ENCODE measurements at regions not wholly inside any gene's neighbourhood (a gene's known extent, or its start where the extent isn't known, plus 50 kb on each side); places are given as distances from the start of the nearest gene placed in this dataset.
"Not testable (repeated sequence)": the region's sequence is repeated elsewhere in the genome, so short reads cannot be mapped to it uniquely, and the experiment has no call there.

DNA sequence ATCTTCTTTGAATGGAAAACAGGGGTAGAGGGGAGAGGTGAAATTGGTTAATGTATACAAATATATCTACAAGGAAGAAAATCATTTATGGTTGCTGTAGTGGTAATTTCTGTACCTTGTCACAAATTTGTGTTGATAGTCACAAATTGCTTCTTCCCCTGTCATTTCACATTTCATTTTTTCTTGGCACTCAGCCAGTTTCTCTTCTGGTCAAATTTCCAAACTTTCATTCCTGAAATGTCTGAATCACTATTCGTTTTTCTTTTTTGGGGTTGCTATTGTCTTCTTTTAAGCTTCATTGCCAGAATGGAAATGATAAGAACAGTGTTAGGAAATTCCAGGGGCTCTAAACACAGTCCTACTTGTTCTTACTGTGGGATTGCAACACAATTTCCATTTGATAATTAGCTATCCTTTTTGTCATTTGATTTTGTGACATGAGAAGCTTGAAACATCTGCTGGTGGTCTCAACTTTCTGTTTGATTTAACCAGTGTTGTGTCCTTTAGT is 136.0 kb upstream of the GCFC2 start (continued):
- TF ChIP-seq, protein P1, sequence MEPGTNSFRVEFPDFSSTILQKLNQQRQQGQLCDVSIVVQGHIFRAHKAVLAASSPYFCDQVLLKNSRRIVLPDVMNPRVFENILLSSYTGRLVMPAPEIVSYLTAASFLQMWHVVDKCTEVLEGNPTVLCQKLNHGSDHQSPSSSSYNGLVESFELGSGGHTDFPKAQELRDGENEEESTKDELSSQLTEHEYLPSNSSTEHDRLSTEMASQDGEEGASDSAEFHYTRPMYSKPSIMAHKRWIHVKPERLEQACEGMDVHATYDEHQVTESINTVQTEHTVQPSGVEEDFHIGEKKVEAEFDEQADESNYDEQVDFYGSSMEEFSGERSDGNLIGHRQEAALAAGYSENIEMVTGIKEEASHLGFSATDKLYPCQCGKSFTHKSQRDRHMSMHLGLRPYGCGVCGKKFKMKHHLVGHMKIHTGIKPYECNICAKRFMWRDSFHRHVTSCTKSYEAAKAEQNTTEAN (CRISPR knock-in tag; IDR thresholded peaks at IDR 0.05), result no peak

DNA sequence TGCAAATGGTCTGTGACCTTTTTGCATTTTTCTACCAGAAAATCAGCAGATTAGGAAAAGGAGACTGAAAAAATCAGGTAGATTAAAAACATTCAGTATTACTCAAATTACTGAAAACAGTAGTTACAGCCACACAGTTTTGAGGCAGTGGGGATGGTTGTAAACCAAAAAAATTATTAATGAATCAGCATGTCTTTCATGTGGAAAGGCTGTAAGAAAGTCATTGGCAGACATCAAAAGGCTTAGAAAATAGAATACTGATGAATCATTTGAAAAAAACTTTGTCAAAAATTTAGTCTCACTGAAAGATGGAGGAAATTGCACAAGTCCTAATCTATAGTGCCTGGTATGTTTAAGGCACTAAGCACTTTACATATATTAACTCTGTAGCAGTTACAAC is 133.9 kb upstream of the GCFC2 start:
- H3K27me3 Mint-ChIP-seq (ENCODE audit: low read depth), result no peaks in the 10 kb centered on the region
- H3K36me3 Mint-ChIP-seq, result no peaks in the 10 kb centered on the region
- H3K9me3 Mint-ChIP-seq, result peaks cover 2% of the 10 kb centered on the region
- POLR2A ChIA-PET, result no interaction called here
- TF ChIP-seq, protein P2, sequence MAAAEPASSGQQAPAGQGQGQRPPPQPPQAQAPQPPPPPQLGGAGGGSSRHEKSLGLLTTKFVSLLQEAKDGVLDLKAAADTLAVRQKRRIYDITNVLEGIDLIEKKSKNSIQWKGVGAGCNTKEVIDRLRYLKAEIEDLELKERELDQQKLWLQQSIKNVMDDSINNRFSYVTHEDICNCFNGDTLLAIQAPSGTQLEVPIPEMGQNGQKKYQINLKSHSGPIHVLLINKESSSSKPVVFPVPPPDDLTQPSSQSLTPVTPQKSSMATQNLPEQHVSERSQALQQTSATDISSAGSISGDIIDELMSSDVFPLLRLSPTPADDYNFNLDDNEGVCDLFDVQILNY (CRISPR knock-in tag; IDR thresholded peaks at IDR 0.05), result no peak
- TF ChIP-seq, protein P3, sequence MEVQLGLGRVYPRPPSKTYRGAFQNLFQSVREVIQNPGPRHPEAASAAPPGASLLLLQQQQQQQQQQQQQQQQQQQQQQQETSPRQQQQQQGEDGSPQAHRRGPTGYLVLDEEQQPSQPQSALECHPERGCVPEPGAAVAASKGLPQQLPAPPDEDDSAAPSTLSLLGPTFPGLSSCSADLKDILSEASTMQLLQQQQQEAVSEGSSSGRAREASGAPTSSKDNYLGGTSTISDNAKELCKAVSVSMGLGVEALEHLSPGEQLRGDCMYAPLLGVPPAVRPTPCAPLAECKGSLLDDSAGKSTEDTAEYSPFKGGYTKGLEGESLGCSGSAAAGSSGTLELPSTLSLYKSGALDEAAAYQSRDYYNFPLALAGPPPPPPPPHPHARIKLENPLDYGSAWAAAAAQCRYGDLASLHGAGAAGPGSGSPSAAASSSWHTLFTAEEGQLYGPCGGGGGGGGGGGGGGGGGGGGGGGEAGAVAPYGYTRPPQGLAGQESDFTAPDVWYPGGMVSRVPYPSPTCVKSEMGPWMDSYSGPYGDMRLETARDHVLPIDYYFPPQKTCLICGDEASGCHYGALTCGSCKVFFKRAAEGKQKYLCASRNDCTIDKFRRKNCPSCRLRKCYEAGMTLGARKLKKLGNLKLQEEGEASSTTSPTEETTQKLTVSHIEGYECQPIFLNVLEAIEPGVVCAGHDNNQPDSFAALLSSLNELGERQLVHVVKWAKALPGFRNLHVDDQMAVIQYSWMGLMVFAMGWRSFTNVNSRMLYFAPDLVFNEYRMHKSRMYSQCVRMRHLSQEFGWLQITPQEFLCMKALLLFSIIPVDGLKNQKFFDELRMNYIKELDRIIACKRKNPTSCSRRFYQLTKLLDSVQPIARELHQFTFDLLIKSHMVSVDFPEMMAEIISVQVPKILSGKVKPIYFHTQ (CRISPR knock-in tag; IDR thresholded peaks at IDR 0.05), result no peak
- TF ChIP-seq KAT7 (CRISPR knock-in tag; IDR thresholded peaks at IDR 0.05; ENCODE audit: borderline replicate concordance) (no peak), OVOL2 (CRISPR knock-in tag; IDR thresholded peaks at IDR 0.05; ENCODE audit: borderline replicate concordance) (no peak), SOX15 (CRISPR knock-in tag; IDR thresholded peaks at IDR 0.05) (no peak), FOXJ3 (CRISPR knock-in tag; IDR thresholded peaks at IDR 0.05; ENCODE audit: borderline replicate concordance) (no peak), ZNF121 (CRISPR knock-in tag; IDR thresholded peaks at IDR 0.05) (no peak), NFATC4 (CRISPR knock-in tag; IDR thresholded peaks at IDR 0.05) (no peak)
- CTCF ChIA-PET, result no interaction called here
- no peaks in the 10 kb centered on the region for H3K4me1 Mint-ChIP-seq
- H3K27ac Mint-ChIP-seq, result no peak overlapping the region
- H3K4me3 Mint-ChIP-seq, result no peak overlapping the region
- ATAC-seq, result no peak
- DNase-seq (ENCODE audit: low spot score), result no peak

DNA sequence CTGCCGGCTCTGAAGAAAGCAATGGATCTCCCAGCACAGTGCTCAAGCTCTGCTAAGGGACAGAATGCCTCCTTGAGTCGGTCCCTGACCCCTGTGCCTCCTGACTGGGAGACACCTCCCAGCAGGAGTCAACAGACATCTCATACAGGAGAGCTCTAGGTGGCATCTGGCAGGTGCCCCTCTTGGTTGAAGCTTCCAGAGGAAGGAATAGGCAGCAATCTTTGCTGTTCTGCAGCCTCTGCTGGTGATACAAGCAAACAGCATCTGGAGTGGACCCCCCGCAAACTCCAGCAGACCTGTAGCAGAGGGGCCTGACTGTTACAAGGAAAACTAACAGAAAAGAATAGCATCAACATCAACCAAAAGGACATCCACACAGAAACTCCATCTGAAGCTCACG is 123.9 kb upstream of the GCFC2 start:
- CTCF ChIA-PET, result interaction anchor here (1.0 to 1.8 kb wide), 7 partner anchors 9 to 194 kb away, joined by 3 to 8 read pairs (median 4); no protein-coding TSS in a partner anchor
- POLR2A ChIA-PET, ATAC-seq: not testable (repeated sequence)

DNA sequence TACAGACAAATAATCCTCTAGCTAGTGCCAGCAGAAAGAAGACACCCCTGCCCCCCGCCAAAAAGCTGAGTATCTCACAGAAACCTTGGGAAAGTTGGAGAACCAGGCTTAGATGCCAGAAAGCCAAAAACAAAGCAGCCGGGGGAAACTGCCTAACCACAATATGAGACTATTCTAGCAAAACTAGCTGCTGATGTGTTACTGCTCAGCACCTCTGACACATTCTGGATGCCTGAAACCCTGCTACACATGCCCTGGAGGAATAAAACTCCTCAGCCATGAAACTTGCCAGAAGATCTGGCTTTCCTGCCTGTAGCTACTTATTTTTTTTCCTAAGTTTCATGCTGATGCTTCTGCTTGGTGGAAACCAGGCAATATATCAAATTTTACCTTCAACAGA is 122.7 kb upstream of the GCFC2 start:
- Mint-ChIP-seq H3K27ac (no peak overlapping the region), H3K4me1 (no peaks in the 10 kb centered on the region), H3K9me3 (peaks cover 4% of the 10 kb centered on the region; the same call in 1 of the 2 replicates), H3K27me3 (ENCODE audit: low read depth) (peaks cover 3% of the 10 kb centered on the region; the same call in 1 of the 2 replicates), H3K36me3 (no peaks in the 10 kb centered on the region), H3K4me3 (no peak overlapping the region)
- ATAC-seq (no peak), DNase-seq (ENCODE audit: low spot score) (no peak)
- POLR2A ChIA-PET, result no interaction called here
- TF ChIP-seq, protein P4, sequence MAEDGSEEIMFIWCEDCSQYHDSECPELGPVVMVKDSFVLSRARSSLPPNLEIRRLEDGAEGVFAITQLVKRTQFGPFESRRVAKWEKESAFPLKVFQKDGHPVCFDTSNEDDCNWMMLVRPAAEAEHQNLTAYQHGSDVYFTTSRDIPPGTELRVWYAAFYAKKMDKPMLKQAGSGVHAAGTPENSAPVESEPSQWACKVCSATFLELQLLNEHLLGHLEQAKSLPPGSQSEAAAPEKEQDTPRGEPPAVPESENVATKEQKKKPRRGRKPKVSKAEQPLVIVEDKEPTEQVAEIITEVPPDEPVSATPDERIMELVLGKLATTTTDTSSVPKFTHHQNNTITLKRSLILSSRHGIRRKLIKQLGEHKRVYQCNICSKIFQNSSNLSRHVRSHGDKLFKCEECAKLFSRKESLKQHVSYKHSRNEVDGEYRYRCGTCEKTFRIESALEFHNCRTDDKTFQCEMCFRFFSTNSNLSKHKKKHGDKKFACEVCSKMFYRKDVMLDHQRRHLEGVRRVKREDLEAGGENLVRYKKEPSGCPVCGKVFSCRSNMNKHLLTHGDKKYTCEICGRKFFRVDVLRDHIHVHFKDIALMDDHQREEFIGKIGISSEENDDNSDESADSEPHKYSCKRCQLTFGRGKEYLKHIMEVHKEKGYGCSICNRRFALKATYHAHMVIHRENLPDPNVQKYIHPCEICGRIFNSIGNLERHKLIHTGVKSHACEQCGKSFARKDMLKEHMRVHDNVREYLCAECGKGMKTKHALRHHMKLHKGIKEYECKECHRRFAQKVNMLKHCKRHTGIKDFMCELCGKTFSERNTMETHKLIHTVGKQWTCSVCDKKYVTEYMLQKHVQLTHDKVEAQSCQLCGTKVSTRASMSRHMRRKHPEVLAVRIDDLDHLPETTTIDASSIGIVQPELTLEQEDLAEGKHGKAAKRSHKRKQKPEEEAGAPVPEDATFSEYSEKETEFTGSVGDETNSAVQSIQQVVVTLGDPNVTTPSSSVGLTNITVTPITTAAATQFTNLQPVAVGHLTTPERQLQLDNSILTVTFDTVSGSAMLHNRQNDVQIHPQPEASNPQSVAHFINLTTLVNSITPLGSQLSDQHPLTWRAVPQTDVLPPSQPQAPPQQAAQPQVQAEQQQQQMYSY (CRISPR knock-in tag; IDR thresholded peaks at IDR 0.05), result no peak
- TF ChIP-seq TP53 (CRISPR knock-in tag; IDR thresholded peaks at IDR 0.05), result no peak
- TF ChIP-seq, protein P5, sequence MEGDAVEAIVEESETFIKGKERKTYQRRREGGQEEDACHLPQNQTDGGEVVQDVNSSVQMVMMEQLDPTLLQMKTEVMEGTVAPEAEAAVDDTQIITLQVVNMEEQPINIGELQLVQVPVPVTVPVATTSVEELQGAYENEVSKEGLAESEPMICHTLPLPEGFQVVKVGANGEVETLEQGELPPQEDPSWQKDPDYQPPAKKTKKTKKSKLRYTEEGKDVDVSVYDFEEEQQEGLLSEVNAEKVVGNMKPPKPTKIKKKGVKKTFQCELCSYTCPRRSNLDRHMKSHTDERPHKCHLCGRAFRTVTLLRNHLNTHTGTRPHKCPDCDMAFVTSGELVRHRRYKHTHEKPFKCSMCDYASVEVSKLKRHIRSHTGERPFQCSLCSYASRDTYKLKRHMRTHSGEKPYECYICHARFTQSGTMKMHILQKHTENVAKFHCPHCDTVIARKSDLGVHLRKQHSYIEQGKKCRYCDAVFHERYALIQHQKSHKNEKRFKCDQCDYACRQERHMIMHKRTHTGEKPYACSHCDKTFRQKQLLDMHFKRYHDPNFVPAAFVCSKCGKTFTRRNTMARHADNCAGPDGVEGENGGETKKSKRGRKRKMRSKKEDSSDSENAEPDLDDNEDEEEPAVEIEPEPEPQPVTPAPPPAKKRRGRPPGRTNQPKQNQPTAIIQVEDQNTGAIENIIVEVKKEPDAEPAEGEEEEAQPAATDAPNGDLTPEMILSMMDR (IDR thresholded peaks at IDR 0.05), result no peak
- TF ChIP-seq NFYB (CRISPR knock-in tag; conservative IDR thresholded peaks at IDR 0.05; ENCODE audit: low read depth), result no peak
- TF ChIP-seq FOXP1 (CRISPR knock-in tag; IDR thresholded peaks at IDR 0.05; ENCODE audit: borderline replicate concordance), result no peak
- TF ChIP-seq TEAD1 (CRISPR knock-in tag; IDR thresholded peaks at IDR 0.05), result no peak
- CTCF ChIA-PET, result interaction anchor here (1.1 to 1.8 kb wide), 3 partner anchors 17 to 193 kb away, joined by 4 to 8 read pairs (median 8); no protein-coding TSS in a partner anchor

More for the DNA sequence above, 123.9 kb upstream of the GCFC2 start:
- peaks cover 16% of the 10 kb centered on the region for H3K9me3 Mint-ChIP-seq
- not testable (repeated sequence) for H3K27me3 Mint-ChIP-seq (ENCODE audit: low read depth); H3K36me3 Mint-ChIP-seq; H3K27ac Mint-ChIP-seq; H3K4me3 Mint-ChIP-seq; H3K4me1 Mint-ChIP-seq
- DNase-seq (ENCODE audit: low spot score), result peak; percentile 45
